H1 (cell line): ENCODE measurements at regions not wholly inside any gene's neighbourhood (a gene's known extent, or its start where the extent isn't known, plus 50 kb on each side); places are given as distances from the start of the nearest gene placed in this dataset.

ENCODE experiments used
- CTCF ChIA-PET: fragments of 300-600 bp; sonication (Branson Sonifier 250); formaldehyde crosslinking; loops from one replicate; lab custom pipeline; 2021; ENCODE audit not compliant: partially characterized antibody; lab: Charles Lee
- POLR2A ChIA-PET: fragments of 300-600 bp; sonication (Branson Sonifier 250); formaldehyde crosslinking; loops from one replicate; lab custom pipeline; 2021; ENCODE audit warnings: inconsistent platforms; ENCODE audit not compliant: partially characterized antibody; lab: Charles Lee
- DNase-seq, 2 experiments: peaks; one replicate each; pipeline versions ENCODE4 v3.0.0 to v3.0.0-alpha.2; 2010 to 2022; ENCODE audit warnings: low spot score in 2 of 2, low read depth in 1 of 2, mixed read lengths in 1 of 2
- FAIRE-seq: peaks from 2 replicates; lab custom pipeline; 2011; peaks lifted over from hg19 to GRCh38; lab: Jason Lieb, UNC
- H2AFZ ChIP-seq: 2 replicates; pipeline ENCODE4 v1.8.1; 2012; ENCODE audit warnings: low read length, inconsistent platforms
- H2AK5ac ChIP-seq: 2 replicates; pipeline ENCODE4 v1.6.1; 2013; ENCODE audit warnings: low read depth, low read length
- H2BK120ac ChIP-seq: replicated peaks from 2 replicates; pipeline ENCODE3; 2013; ENCODE audit warnings: low read depth, low read length, inconsistent platforms
- H2BK12ac ChIP-seq: 2 replicates; pipeline ENCODE4 v1.6.1; 2013; ENCODE audit warnings: low read depth, low read length
- H2BK15ac ChIP-seq: 2 replicates; pipeline ENCODE4 v1.6.1; 2013; ENCODE audit warnings: low read length
- H2BK20ac ChIP-seq: 2 replicates; pipeline ENCODE4 v1.6.1; 2013; ENCODE audit warnings: low read length
- H2BK5ac ChIP-seq: 2 replicates; pipeline ENCODE4 v1.6.1; 2013; ENCODE audit warnings: low read depth, low read length
- H3K14ac ChIP-seq: 2 replicates; pipeline ENCODE4 v1.6.1; 2013; ENCODE audit warnings: inconsistent platforms; ENCODE audit not compliant: insufficient read length
- H3K18ac ChIP-seq: 2 replicates; pipeline ENCODE4 v1.6.1; 2013; ENCODE audit warnings: low read length; ENCODE audit errors: extremely low read depth
- H3K23ac ChIP-seq: 2 replicates; pipeline ENCODE4 v1.6.1; 2013; ENCODE audit warnings: inconsistent platforms; ENCODE audit not compliant: insufficient read length
- H3K23me2 ChIP-seq: 2 replicates; pipeline ENCODE4 v1.6.1; 2013; ENCODE audit warnings: low read depth, low read length
- H3K27ac ChIP-seq: 2 replicates; pipeline ENCODE4 v1.6.1; 2011; ENCODE audit warnings: low read depth, low read length, inconsistent platforms
- H3K27me3 ChIP-seq, 4 experiments: replicated peaks in 1 of 4; 1 replicate in 1 of 4; 2 replicates in 3 of 4; pipeline versions ENCODE4 v1.6.1 to v1.8.1; 2011 to 2013; ENCODE audit warnings: low read length in 3 of 4, mild to moderate bottlenecking in 3 of 4, inconsistent platforms in 2 of 4, mixed read lengths in 2 of 4, moderate library complexity in 1 of 4; ENCODE audit not compliant: control insufficient read depth in 3 of 4, insufficient read depth in 3 of 4; ENCODE audit errors: extremely low read depth in 1 of 4
- H3K36me3 ChIP-seq, 4 experiments: 2 replicates each; pipeline versions ENCODE4 v1.6.1 to v1.8.1; 2011 to 2013; ENCODE audit warnings: mild to moderate bottlenecking in 4 of 4, low read length in 3 of 4, moderate library complexity in 2 of 4, control low read depth in 1 of 4, inconsistent platforms in 1 of 4; ENCODE audit not compliant: insufficient read depth in 4 of 4, control insufficient read depth in 2 of 4
- H3K4ac ChIP-seq: replicated peaks from 2 replicates; pipeline ENCODE3; 2013; ENCODE audit warnings: low read length, low read depth, mixed read lengths, inconsistent platforms; ENCODE audit not compliant: insufficient read length
- H3K4me1 ChIP-seq, 4 experiments: replicated peaks in 1 of 4; 1 replicate in 1 of 4; 2 replicates in 3 of 4; pipeline versions ENCODE4 v1.6.1 to v1.8.1; 2011 to 2013; ENCODE audit warnings: low read length in 3 of 4, inconsistent platforms in 2 of 4, mixed read lengths in 1 of 4; ENCODE audit not compliant: insufficient read depth in 4 of 4, control insufficient read depth in 3 of 4
- H3K4me2 ChIP-seq, 2 experiments: 2 replicates each; pipeline versions ENCODE4 v1.6.1 to v1.8.1; 2011 to 2013; ENCODE audit warnings: low read depth in 2 of 2, low read length in 2 of 2, control low read depth in 1 of 2, inconsistent platforms in 1 of 2, mild to moderate bottlenecking in 1 of 2; ENCODE audit not compliant: insufficient read depth in 1 of 2
- H3K4me3 ChIP-seq, 4 experiments: fragments of 200-600, 300-600 bp in 1 of 4; sonication (generic), shearing (Covaris generic), sonication (Bioruptor Twin) in 1 of 4; 2 replicates each; pipeline versions ENCODE4 v1.5.1 to v1.8.1; 2011 to 2016; ENCODE audit warnings: low read length in 4 of 4, low read depth in 3 of 4, control low read depth in 2 of 4, inconsistent platforms in 2 of 4, mild to moderate bottlenecking in 2 of 4, mixed read lengths in 1 of 4, moderate library complexity in 1 of 4; ENCODE audit not compliant: insufficient read depth in 2 of 4; ENCODE audit errors: extremely low read depth in 1 of 4
- H3K56ac ChIP-seq: replicated peaks from 2 replicates; pipeline ENCODE3; 2013; ENCODE audit warnings: low read depth, mild to moderate bottlenecking, mixed read lengths, low read length, inconsistent platforms; ENCODE audit not compliant: insufficient read length
- H3K79me1 ChIP-seq: 2 replicates; pipeline ENCODE4 v1.6.1; 2013; ENCODE audit warnings: low read depth, low read length, control low read depth
- H3K79me2 ChIP-seq, 2 experiments: 2 replicates each; pipeline versions ENCODE4 v1.6.1 to v1.8.1; 2012 to 2013; ENCODE audit warnings: low read length in 2 of 2, mild to moderate bottlenecking in 2 of 2, inconsistent platforms in 1 of 2; ENCODE audit not compliant: insufficient read depth in 2 of 2, control insufficient read depth in 1 of 2
- H3K9ac ChIP-seq, 4 experiments: replicated peaks in 1 of 4; 1 replicate in 1 of 4; 2 replicates in 3 of 4; pipeline versions ENCODE4 v1.6.1 to v1.8.1; 2011 to 2013; ENCODE audit warnings: low read depth in 3 of 4, low read length in 3 of 4, control low read depth in 2 of 4, mild to moderate bottlenecking in 2 of 4, moderate library complexity in 2 of 4, inconsistent platforms in 1 of 4; ENCODE audit errors: extremely low read depth in 1 of 4
- H3K9me3 ChIP-seq, 2 experiments: 2 replicates each; pipeline versions ENCODE4 v1.6.1 to v1.8.1; 2012 to 2013; ENCODE audit warnings: mild to moderate bottlenecking in 2 of 2, moderate library complexity in 2 of 2, control low read depth in 1 of 2, inconsistent platforms in 1 of 2, low read depth in 1 of 2, low read length in 1 of 2, mixed read lengths in 1 of 2; ENCODE audit not compliant: insufficient read depth in 2 of 2
- H4K20me1 ChIP-seq, 2 experiments: replicated peaks in 1 of 2; 2 replicates each; pipeline versions ENCODE3 to v1.8.1; 2011 to 2013; ENCODE audit warnings: inconsistent platforms in 2 of 2, low read length in 2 of 2, mild to moderate bottlenecking in 1 of 2; ENCODE audit not compliant: insufficient read depth in 2 of 2, control insufficient read depth in 1 of 2
- H4K5ac ChIP-seq: 2 replicates; pipeline ENCODE4 v1.6.1; 2013; ENCODE audit warnings: low read length, low read depth, mixed read lengths, inconsistent platforms; ENCODE audit not compliant: insufficient read length
- H4K8ac ChIP-seq: 2 replicates; pipeline ENCODE4 v1.8.0; 2013; ENCODE audit warnings: mild to moderate bottlenecking, moderate library complexity, low read length, inconsistent platforms; ENCODE audit not compliant: insufficient read depth; ENCODE audit errors: extremely low read depth
- H4K91ac ChIP-seq: replicated peaks from 2 replicates; pipeline ENCODE3; 2013; ENCODE audit warnings: low read length, mixed read lengths, inconsistent platforms; ENCODE audit not compliant: insufficient read length
- CBX5 ChIP-seq: fragments of 300-800, 300-1000 bp; sonication (generic); IDR thresholded peaks from 2 replicates; pipeline ENCODE4 v1.7.1; 2016; ENCODE audit warnings: antibody characterized with exemption, low read length, low read depth
- HDAC6 ChIP-seq: IDR thresholded peaks from one replicate; pipeline ENCODE4 v1.7.1; 2012; ENCODE audit warnings: low read depth, mild to moderate bottlenecking, inconsistent platforms, low read length, moderate library complexity
- SUZ12 ChIP-seq: fragments of 200-600 bp; sonication (generic); IDR thresholded peaks from 2 replicates; pipeline ENCODE4 v1.6.1; 2012; ENCODE audit warnings: mild to moderate bottlenecking, inconsistent platforms, low read length, moderate library complexity, mixed read lengths
- TAF7 ChIP-seq: optimal IDR thresholded peaks from 2 replicates; pipeline ENCODE3; 2011; ENCODE audit warnings: low read depth, mild to moderate bottlenecking, inconsistent platforms, low read length, moderate library complexity, borderline replicate concordance
- WGBS, 2 experiments: shearing (Covaris generic) in 1 of 2; methylation state at CpG; one replicate each; pipeline versions ENCODE4 v1.1.6 to v1.1.7; 2013 to 2015; ENCODE audit warnings: low lambda C conversion rate in 2 of 2, mixed read lengths in 2 of 2, inconsistent platforms in 1 of 2, low coverage in 1 of 2, missing lambda C conversion rate in 1 of 2; ENCODE audit not compliant: insufficient replicate concordance in 2 of 2, insufficient coverage in 1 of 2, insufficient read length in 1 of 2; ENCODE audit errors: extremely low coverage in 1 of 2, missing lambda C conversion rate in 1 of 2; 5-methylcytosine and 5-hydroxymethylcytosine counted together

GRCh38 chr15:62359416-62359815 is 194.3 kb upstream of the C2CD4B start:
- CTCF ChIA-PET, result interaction anchor here (0.8 to 1.4 kb wide), 4 partner anchors 118 to 190 kb away, joined by 3 read pairs; no protein-coding TSS in a partner anchor
- no peak for TF ChIP-seq SUZ12
- no peak for TF ChIP-seq TAF7
- no peak for TF ChIP-seq CBX5
- no peak for TF ChIP-seq HDAC6

More at GRCh38 chr15:62359416-62359815, 194.3 kb upstream of the C2CD4B start:
- Histone ChIP-seq H2AK5ac (no peak overlapping the region), H2BK5ac (no peak overlapping the region), H3K79me2 (no peaks in the 10 kb centered on the region), H2BK15ac (no peak overlapping the region), H4K20me1 (no peaks in the 10 kb centered on the region), H3K9me3 (no peaks in the 10 kb centered on the region), H2BK120ac (no peak overlapping the region), H3K4me3 (no peak overlapping the region), H3K18ac (no peak overlapping the region), H2BK12ac (no peak overlapping the region), H3K79me1 (no peaks in the 10 kb centered on the region), H4K8ac (no peak overlapping the region), H4K91ac (no peak overlapping the region), H3K27ac (no peak overlapping the region), H3K4me1 (no peaks in the 10 kb centered on the region), H3K14ac (no peak overlapping the region), H4K5ac (no peak overlapping the region), H3K9ac (no peak overlapping the region), H3K56ac (no peak overlapping the region), H3K4ac (no peak overlapping the region), H2BK20ac (no peak overlapping the region), H2AFZ (no peak overlapping the region), H3K23ac (no peak overlapping the region), H3K4me2 (no peak overlapping the region), H3K36me3 (no peaks in the 10 kb centered on the region), H3K27me3 (no peaks in the 10 kb centered on the region), H3K23me2 (no peaks in the 10 kb centered on the region)
- POLR2A ChIA-PET, result interaction anchor here (1.1 kb wide), 1 partner anchor 10 kb away, joined by 3 read pairs; no protein-coding TSS in a partner anchor
- FAIRE-seq (no peak), DNase-seq (no peak)
- WGBS, 2 experiments, result 78% methylated on average over 3 of the region's 3 CpGs; no CpG with 5 or more reads in 1 of the 2 experiments
